Femur (tissue), 1 donor: ENCODE measurements at regions not wholly inside any gene's neighbourhood (a gene's known extent, or its start where the extent isn't known, plus 50 kb on each side); places are given as distances from the start of the nearest gene placed in this dataset.
A peak's percentile ranks its signal among the peaks of the same experiment; 100 is the strongest.

Experiments
- DNase-seq: peaks from one replicate; pipeline ENCODE4 v3.0.0-alpha.2; 2017

DNA sequence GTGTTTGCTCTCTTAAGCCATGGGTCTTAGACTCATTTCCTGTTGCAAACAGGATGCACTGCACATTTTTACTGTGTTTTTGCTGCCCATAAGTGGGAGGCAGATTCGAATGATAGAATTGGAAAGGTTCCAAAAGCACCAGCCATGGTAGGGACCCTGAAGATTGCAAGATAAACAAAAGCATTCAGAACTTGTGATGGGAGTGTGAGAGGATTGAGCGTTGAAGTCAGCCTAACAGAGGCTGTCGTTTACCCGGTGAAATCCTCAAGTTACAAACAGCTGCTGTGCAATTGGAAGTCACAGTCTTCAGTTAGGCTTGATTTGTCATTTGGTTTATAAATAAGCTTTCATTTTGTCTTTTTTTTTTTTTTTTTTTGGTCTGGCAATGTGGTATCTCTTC is 192.7 kb upstream of the MKI67 start:
- no peak for DNase-seq

DNA sequence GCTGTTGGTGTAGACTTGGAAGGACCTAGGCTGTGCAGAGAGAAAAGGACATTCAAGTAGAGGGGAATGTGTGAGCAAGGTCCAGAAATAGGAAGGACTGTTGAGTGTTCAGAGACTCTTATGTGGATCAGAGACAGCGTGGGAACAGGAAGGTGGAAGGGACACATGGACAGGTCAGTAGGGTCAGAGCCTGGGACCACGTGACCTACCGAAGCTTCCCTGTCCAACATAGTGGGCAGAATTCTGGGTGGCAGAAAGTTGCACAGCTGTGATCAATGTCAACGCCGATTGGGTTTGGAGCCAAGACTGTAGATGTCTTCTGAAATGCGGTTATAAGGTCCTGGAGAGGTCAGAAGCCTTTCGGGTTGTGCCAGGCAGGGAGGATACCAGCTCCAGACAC is 195.9 kb upstream of the MKI67 start:
- DNase-seq, result no peak

DNA sequence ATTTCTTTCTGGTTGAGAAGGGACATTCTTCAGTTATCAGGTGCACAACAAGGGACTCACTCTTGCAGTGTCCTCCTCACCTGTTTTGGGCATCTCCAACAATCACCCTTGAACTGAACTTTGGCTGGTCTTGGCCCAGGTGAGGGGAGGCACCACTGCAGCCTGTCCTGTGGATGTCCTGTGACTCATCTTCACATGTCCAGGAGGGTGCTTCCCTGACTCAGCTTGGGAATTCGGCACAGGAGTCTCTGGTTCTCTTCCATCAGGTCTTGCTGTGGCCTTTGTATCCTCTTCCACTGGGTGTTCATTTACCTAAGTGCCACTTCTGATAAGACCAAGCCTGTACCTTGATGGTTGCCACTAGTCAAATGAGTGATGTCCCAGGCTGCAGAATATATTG is 196.7 kb upstream of the MKI67 start:
- DNase-seq, result no peak

DNA sequence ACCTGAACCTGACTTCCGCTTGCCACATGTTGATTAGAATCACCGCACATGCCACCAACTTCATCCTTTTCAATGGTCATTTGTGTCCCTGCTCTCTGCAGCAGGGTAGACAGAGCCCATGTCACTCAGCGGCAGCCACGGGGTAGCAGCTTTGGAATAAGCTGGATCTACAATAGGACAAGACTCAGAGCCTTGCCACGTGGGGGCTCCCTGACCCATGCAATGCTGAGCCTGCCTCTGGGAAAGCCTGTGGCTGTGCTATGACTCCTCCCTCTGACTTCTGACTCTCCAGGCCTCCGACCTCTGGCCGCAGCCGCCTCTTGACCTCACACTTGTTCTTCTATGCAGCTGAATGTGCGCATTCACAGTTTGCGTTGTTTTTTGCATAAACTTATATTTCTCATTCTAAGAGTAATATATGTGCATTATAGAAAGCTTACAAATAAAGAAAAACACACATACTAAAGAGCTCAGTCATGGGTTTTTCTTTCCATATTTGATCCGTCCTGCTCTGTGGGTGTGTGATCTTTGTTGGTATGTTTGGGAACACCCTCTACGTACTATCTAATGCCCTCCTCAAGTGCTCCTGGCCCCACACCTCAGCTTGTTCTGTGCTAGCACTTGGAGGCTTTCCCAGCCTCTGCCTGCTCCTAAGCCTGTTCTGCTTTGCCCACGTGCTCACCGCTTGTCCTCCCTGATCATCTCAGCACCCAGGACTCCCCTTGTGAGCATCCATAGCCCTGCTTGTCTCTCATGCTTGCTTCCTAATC is 198.0 kb upstream of the MKI67 start:
- peak; percentile 64 for DNase-seq

DNA sequence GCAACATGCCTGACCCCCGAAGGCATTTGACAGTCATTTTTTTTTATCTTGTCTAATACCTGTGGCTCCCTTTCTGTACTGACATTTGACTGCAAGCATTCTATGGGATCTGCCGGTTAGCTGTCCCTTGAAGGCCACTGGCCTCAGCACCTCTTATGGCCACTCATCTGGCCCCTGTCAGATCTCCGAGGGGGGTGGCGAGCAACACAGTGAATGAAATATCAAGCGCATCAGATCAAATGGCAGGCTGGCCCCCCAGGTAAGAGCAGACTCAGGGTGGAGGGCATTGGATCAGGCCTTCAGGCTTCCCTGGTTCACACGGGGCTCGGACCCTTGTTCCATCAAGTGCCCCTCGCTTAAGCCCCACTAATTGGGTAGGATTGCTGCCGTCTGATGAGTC is 199.6 kb upstream of the MKI67 start:
- DNase-seq, result no peak

DNA sequence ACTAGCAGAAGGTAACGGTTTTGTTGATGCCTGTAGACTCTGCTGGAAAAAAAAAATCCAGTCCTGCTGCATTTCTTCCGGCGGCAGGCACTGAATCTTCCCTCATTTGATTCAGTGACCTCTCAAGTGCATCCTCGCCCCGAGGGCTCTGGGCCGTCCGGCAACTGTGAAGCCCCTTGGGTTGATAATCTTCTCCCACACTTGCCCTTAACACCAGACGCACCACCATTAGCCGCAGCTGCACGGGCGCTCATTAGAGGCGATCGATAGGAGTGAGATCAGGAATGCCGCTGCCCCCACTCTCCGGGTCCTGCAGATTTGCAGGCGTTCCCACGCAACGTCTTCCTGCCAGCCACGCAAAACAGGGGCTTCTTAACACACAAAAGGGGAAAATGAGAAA is 200.0 kb upstream of the MKI67 start:
- no peak for DNase-seq

DNA sequence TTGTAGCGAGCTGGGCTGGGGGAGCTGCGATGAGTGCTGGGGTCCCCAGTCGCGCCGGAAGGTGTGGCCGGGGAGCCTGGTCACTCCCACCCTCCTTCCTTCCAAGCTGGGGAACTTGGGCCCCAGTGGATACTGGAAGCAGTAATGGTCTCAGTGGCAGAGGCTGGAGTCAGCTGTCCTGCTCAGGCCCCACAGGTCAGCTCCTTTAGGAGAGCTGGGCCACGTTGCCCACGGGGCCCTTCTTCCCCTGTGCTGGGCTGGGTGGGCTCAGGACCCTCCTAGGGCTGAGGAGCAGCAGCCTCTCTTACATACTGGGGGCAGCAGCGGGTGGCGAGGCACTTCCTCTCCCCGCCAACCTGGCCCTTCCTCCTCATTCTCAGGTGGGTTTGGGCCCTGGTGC is 200.6 kb upstream of the MKI67 start:
- DNase-seq, result no peak

DNA sequence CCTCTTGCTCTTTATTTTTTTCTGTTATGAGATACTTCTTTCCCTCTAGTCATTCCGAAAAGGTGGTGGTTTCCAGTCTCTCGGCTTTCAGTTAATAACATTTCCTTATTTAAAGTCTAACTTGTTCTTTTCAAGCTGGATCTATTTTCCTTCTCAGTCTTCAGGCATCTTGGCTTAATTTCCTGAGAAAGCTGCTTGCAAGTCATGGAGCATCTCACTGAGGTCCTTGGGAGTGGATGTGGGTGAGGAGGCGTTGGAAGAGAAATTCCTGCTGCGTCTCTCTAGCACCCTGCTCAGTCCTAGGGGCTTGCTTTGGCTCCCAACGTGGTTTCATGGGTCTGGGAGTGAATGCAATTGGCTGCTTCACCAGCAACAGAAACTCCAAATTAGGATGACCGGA is 210.2 kb upstream of the MKI67 start:
- no peak for DNase-seq

DNA sequence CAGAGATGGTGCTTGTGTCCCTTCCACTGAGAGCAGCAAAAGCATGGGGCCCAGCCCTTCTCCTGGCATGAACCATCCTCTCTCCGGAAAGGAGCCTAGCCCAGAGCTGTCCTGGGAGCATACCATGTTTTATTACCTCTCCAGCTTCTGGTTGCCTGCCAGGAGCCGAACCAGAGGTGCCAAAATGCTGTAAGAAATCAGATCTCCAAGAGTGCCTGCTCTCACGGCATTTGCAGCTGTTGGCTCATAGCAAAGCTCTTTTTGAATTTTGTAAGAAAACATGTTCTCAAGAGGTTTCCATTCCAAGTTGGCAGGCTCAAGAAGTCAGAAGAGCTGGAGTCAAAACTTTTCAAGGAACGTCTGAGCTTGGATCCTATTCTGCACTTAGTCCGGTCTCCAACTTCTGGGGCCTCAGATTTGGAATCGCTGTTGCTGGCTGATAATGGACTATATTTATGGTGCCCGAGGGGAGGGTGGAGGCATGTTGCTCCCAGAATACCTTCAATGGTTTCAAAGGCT is 211.7 kb upstream of the MKI67 start:
- DNase-seq, result peak; percentile 91

DNA sequence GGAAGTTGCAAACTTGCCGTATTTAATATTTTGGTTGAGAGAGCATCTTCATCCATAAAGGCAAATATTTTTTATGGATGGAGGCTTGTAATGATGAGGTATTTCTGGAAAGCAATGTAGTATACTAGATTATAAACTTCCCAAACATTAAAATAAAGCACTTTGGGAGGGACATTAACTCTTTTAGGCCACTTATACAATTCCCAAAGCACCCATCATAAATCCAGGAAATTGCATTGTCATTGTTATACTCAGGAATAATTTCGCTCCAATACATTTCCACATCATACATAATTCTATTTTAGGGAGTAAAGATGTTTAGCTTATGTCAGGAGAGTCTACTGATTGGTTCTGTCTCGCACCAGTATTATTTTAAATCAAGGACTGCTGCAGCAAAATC is 212.7 kb upstream of the MKI67 start:
- DNase-seq, result no peak

DNA sequence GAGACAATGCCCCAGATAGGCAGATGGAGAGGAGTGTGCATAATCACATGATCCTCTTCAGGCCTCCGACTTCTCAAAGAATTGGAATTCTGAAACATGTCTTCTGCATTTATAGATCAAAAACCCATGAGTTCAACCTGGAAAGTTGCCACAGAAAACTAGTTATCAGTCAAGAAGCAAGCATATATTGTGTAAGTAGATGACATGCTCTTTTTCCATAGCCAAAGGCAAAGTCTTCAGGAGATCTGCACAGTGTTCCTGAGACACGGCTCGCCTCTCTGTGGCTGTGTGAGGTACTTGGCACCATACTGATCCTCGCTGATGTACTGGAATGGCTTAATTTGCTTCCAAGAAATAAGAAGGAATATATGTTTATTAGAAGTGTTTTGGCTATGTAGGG is 213.5 kb upstream of the MKI67 start:
- no peak for DNase-seq

DNA sequence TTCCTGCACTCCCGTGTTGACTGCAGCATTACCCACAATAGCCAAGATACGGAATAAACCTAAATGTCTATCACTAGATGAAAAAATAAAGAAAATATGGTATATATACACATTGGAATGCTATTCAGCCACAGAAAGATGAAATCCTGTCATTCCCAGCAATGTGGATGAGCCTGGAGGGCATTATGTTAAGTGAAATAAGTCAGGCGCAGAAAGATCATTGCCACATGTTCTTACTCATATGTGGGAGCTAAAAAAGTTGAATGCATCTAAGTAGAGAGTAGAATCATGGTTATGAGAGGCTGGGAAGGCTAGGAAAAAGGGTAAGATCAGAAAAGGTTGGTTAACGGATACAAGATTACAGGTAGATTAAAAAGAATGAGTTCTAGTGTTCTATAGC is 219.1 kb upstream of the MKI67 start:
- no peak for DNase-seq

DNA sequence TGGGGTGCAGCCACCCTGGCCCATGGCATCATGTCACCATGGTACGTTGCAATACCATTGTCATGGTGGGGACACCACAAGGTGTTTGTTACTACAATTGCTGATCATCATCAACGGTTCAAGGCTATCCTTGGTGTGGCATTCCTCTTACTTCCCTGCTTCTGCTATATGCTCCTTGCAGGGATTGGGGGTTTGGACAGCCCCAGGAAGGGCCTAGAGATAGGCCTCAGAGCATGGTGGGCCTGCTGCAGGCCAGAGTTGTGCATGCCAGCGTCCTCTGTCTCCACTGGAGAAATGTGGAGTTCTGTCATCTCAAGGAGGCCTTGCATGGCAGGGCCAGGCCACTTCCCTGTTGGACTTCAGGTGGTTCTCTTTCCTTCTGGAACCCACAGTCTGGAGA is 234.6 kb upstream of the MKI67 start:
- no peak for DNase-seq

DNA sequence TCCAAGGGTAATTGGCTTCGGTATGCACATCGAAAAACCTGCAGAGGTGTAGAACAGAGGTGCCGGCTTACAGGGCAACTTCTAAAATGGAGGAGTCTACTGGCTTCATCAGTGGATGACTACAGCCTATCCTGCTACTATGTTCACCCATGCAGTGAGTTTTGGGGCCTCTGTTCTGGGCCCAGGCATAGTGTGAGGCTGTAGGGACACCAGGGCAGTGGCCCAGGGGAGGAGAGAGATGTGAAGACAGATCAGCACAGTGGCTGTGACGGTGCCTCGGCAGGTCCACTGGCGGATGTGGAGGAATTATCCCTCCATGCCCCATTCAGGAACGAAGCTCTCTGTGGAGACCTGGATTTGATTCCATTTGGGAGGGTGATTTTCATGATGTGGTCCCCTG is 235.3 kb upstream of the MKI67 start:
- no peak for DNase-seq

DNA sequence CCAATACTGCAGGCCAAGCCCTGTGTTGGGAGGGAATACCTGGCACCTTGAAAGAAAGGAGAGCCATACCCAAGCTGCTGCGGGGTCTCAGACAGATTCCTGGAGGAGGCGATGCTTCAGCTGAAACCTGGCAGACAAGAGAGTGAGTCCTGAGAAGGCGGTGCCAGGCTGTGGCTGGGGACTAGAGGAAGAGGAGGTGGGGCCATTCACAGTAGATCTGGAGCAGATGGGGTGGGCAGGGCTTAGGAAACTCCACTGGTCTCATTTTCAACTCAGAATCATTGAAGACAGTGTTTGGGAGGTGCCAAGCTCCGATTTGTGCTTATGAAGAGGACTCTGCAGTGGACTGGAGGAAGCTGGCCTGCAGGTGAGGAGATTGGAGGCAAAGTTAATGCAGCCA is 236.3 kb upstream of the MKI67 start:
- no peak for DNase-seq

DNA sequence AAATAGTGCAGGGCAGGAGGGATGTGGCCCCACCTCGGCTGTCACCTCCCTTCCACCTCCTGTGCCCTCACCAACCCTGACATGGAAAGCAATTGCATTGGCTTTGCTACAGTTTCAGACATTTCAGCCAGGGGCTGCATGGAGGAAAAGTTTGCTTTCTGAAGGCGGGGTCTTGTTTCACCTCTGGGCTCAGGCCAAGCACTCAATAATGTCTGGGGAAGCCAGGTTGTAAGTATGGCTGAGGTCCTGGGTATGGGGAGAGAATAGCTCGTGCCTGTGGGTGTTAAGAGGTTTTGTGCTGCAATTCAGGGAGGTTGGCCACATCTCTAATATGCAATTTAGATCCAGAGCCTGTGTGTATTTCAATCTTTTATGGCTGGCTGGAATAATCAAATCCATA is 238.4 kb upstream of the MKI67 start:
- peak; percentile 43 for DNase-seq

DNA sequence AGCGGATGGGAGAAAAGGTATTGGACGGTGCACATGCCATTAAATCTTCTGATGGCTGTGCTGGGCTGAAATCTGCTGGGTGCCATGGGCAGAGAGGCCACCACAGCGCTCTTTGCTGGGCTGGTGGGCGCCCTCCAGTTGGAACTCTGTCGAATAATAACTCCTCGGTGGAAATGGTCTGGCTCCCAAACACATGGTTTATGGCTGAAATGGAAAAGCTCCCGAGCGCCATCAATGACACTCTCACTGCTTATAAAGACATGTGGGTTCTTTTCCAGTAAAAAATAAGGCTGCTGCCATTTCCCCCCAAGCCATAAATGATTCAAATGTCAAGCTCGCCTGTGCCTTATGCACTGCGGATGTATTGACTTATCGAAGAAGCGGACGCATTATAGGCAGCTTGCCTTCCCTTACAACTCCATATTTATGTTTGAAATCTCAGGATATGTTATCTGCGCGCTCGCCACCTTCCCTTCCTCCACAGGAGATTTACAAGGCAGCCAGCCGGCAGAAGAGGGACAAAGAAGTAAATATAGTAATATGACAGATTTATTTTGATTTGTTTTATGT is 239.0 kb upstream of the MKI67 start:
- DNase-seq, result peak; percentile 47

DNA sequence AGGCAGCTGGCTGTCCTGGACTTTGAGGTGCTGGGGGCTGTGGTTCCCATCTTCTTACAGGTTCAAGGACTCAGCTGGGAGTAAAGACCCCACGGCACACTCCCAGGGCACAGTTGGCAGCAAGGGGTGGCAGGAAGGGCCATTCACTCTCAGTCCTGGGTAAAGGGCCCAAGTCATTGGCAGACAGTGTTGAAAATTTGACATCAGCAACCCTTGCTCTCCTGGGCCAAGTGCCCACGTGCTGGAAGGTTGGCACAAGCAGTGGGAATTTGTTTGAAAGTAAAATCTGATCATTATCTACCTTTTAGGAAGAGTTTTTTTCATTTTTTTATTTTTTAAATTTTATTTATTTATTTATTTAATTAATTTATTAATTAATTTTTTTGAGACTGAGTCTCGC is 241.6 kb upstream of the MKI67 start:
- DNase-seq, result no peak

DNA sequence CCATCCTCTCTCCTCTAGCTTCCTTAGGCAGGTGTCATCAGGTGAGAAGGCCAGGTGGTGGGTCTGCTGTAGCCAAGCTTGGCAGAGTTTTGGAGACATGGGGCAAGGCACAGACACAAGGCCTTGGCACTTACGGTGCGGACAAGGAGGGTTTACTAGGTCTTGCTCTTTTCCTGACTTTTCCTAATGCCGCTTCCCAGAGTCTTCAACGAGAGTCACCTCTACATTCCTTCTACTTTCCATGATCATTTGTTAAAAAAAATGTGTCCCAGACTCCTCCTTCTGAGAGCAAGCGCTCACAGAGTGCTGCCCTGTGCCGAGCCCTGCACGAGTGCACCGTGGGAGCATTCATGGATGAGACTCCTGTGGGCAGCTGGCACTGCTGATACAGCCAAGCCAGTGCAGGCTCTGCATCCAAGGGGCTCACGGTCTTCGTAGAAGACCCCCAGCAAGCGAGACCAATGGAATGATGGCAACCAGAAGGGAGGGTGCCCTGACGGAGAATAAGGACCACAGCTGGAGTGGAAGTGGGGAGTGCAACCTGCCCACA is 243.0 kb upstream of the MKI67 start:
- DNase-seq, result no peak

DNA sequence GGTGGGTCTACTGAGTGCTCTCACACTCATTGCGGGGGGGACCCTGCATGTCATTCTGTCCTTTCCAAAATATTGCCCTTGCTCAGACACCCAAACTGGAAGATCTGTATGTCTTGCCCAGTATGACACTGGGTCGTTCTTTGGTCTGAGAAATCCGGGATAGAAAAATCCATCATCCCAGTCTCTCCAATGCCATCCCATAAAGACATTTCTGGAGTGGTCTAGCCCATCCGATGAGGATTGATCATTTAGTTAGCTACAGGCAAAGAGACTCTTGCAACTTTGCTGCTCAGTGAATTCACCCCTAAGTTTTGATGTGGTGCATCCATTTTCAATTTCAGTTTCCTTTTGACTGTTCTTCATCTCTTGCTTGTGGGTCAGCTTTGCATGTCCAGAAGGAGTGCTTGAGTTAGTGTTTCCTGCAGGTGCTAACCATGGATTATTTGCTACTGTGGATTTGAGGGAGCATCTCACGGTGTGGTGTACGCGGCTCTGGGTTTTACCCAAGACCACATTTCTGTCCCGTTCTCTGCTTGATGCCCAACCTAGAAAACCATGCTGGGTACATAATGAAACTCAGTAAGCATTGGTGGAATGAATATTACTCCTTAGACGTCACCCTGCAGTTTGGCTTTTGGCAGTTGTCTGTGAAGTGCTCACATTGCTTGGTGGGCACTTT is 247.0 kb upstream of the MKI67 start:
- no peak for DNase-seq

DNA sequence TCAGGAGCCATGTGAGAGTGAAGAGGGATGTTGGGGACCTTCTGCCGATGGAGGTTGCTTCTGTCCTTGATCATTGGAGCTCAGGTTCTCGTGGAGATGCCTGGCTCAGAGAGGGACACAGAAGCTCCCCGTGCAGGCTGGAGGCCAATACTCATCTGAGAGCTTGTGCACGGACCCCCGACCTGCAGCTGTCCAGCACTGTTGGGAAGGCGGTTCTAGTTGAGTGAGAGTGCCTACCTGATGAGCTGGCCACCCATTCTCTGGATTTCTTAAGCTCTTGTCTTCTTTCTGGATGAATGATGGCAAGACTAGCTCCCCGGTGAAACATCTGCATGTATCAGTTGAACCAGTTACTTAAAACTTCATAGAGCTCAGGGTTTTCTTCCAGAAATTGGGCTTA is 247.6 kb upstream of the MKI67 start:
- no peak for DNase-seq

DNA sequence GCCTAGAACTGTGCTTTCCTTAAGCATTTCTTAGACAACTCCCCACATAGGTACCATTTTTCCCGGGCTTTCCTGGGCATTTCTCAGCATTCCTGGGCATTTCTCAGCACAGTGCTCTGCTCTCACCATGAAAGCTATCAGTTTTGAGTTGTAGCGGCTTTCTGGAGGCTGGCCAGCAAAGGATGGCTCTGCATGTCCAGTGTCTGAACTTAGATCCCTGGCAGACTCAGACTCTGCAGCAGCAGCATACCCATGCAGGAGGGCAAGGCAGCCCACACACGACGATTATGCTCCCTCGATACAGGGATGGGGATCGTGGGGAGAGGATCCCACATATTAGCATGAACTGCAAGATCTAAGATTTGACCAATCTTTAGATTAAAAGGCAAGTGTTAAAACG is 248.9 kb upstream of the MKI67 start:
- no peak for DNase-seq

DNA sequence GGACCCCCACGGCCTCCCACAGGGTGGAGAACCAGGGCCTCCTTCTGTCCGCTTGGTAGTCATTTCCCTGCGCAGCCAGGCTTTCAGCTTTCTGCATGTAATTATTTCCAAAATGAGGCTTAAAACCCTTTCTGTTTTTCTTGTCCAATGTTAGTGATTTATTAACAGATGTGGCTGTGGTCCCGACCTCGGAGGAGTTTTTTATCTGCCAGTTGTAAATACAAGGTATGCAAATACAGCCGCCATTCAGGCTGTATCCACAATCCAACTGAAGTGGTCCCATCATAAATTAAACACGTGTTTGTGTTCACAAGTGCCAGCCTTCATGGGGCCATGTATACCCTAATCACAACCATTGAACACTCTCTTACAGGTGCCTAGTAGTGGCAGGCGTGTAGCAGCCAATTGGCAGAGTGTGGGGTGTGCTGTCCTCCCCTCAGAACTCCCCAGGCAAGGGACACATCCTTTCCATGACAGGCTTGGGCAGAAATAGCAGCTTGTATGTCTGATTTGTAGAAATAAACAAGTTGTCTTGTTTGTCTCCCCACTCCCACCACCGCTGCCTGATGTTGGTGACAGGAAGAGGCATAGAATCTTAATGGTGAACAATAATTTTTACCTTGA is 251.3 kb upstream of the MKI67 start:
- DNase-seq, result no peak

DNA sequence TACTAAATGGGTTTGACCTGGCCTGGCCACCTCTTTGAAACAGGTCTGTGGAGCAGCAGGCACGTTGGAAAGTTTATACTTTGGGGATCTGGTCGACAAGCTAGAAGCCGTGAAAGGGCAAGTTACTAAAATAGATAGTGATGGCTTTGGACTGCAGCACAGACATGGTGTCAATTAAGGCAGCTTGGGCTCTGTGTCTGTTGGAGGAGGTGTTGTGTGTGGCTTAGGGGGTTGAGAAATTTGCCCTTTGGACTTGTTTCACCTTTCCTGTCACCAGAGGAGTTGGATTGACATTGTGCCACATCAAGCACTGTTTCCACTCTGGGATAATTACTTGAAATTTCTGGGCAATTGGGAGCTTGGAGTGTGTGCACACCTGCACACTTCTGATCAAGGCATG is 251.8 kb upstream of the MKI67 start:
- DNase-seq, result no peak
